GM18508 (cell line): ENCODE measurements at regions not wholly inside any gene's neighbourhood (a gene's known extent, or its start where the extent isn't known, plus 50 kb on each side); places are given as distances from the start of the nearest gene placed in this dataset.

Experiments used
- ATAC-seq: cut with Tn5 transposase; IDR thresholded peaks from one replicate; pipeline ENCODE4 v1.9.1; 2021; ENCODE audit warnings: moderate number of reproducible peaks; ENCODE audit not compliant: insufficient read depth, unreplicated experiment

DNA sequence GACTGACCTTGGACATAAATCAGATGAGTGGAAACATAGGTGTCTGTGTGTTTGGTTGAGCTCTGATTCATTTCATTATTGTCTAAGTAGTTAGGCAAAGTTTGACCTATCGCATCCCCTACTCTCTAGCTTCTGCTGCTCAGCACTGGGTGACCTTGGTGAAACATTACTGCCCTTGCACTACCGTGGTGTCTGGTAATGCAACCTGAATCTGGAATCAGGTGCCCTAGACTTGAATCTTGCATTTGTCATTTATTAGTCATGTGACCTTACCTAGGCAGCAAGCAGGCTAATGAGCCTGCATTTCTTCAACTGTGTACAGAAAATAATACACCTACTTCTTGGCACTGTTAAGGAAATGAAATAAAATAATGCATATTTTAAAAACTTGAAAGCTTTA lies 242.3 kb upstream of the BLID start:
- ATAC-seq: no peak

GRCh38 chr11:122355968-122356367 lies 240.0 kb upstream of the BLID start:
- no peak for ATAC-seq

- no peak for ATAC-seq
These were observed 238.1 kb upstream of the BLID start for GRCh38 chr11:122354025-122354697.

- ATAC-seq: no peak
These were observed 237.5 kb upstream of the BLID start for GRCh38 chr11:122353561-122353960.

DNA sequence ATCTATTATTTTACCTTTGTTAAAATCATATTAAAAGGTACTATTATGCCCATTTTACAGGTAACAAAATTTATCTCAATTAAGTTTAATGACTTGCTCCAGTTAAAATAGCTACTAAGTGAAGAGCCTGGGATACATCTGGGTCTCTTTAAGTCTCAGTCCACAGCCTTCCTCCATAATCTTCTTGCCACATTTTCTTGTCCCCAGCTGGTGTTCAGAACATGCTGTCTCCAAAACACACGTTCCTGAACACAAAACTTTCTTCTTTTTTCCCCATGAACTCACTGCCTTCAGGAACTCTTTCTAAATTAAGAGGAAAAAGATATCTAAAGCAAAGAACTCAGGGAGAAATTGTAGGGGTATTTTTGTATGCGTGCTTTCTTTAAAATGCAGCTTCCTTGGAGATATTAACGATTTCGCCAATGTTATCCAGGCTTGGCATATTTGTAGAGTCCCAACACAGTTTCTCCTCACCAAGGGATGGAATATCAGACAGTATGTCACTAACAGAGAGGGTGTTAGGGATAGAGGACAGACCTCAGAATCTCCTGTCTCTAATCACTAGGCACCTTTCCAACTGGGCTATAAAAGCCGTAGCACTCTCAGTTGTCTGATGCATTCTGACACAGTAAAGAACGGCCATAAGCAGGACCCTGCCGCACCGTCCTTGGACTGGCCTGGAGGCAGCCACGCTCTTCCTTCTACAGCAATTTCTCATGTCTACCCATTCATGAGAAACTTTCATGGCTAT lies 232.8 kb upstream of the BLID start:
- ATAC-seq: no peak

GRCh38 chr11:122346006-122346405 lies 230.0 kb upstream of the BLID start:
- no peak for ATAC-seq

DNA sequence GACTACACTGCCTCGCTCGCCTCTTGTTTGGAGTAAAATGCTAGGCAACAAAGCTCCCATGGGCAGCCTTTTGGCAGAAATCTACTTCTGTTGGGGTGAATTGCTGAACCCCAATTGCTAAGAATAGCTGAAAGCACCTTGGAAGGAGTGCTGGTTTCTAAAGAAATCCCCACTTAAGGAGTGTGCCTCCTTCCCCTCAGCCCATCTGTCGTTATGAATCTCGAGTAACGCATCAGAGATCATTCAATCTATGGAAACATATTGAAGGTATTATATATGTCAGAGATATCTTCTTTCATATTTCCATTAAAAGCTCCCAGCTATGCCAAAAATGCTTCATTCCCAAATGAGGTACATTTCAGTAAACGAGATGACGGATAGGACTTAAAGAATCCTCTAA lies 229.6 kb upstream of the BLID start:
- no peak for ATAC-seq

- no peak for ATAC-seq
These were observed 228.2 kb upstream of the BLID start for GRCh38 chr11:122344215-122344614.

DNA sequence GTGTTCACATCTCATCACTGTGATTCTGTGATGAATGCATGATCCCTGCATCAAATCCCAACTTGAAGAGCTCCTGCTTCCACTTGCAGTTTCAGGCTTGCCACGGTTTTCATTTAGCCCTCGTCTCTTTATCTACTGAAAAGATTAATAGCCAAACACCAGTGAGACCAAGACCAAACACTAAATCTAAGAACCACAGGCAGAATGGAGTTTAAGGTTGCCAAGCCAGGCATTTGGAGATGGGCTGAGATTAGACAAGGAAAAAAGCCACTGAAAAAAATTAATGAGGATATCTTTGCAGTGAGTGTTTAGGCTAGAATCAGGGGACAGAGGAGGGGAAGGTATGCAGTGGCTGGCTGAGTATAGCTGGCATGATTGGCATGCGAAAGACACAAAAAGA lies 227.2 kb upstream of the BLID start:
- no peak for ATAC-seq

DNA sequence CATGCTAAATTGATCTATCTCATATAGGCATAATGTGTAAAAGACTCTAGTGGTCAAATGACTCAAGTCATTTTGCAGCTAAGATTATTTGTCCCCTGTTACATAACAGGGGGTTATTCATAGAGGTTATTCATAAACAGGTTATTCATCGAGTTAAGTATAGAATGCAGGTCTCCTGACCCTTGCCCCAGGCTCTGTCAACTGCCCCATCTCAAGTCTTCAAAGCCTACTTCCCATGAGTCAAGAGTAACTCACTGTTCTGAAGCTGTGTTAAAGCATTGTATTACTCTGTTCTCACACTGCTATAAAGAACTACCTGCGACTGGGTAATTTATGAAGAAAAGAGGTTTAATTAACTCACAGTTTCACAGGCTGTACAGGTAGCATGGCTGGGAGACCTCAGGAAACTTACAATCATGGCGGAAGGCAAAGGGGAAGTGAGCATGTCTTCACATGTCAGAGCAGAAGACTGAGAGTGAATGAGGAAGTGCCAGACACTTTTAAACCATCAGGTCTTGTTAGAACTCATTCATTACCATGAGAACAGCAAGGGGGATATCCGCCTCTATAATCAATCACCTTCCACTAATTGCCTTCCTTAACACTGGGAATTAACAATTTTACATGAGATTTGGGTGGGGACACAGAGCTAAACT lies 226.2 kb upstream of the BLID start:
- ATAC-seq: no peak

GRCh38 chr11:122341477-122341876 lies 225.5 kb upstream of the BLID start:
- no peak for ATAC-seq

GRCh38 chr11:122340607-122341290 lies 224.7 kb upstream of the BLID start:
- no peak for ATAC-seq

GRCh38 chr11:122339436-122340060 lies 223.5 kb upstream of the BLID start:
- no peak for ATAC-seq

DNA sequence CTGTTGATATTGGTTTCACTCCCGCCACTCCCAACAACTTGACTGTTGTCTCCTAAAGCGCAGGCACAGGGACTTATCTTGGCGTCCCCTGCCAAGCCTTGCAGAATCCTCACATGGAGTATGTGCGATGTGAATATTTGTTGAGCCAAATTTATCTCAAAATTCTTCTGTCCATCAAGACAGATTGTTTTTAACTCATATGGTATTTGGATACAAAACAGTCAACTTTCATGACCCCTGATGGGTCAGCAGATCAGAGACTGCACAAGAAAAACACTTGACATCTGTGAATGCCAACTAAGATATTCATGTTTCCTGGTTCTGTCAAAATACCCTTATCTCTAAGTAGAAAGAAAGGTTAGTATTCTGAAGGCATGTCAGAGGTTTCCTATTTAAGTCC lies 221.7 kb upstream of the BLID start:
- ATAC-seq: no peak

- no peak for ATAC-seq
These were observed 221.2 kb upstream of the BLID start for GRCh38 chr11:122337241-122337640.

DNA sequence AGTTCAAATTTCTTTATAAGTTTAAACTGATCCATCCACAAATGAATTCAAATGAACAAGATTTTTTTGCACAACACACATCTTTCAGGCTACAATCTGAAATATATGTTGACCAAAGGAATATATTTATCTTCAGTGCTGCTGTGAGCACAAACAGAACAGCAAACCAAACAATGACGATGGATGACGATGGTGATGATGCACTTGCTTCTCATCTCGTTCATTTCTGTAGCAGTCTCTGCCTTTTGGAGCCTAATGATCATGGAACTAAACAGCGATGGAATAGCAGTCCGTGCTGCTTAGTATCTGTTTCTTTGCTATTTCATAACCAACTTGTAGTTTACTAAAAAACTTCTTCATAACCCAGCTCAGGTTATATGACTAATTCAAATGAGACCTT lies 220.7 kb upstream of the BLID start:
- ATAC-seq: no peak

GRCh38 chr11:122334546-122335339 lies 218.7 kb upstream of the BLID start:
- ATAC-seq: no peak

- ATAC-seq: no peak
These were observed 217.5 kb upstream of the BLID start for GRCh38 chr11:122333467-122333866.

DNA sequence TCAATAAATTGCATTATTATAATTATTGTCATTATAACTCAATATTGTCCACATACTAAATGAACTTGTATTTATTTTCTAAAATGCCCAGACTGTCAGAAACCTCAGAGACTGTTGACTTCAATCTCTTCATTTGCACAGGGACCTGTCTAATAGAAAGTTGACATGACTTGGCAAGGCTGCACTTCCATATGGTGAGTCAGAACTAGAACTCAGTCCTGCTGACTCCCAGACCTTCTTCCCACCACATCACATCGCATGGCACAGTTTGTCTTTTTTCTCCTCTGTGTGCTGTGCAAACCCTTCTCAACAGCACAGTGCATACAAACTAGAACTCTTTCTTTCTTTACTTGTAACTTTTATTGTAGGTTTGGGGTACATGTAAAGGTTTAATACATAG lies 215.1 kb upstream of the BLID start:
- no peak for ATAC-seq
